HepG2 (cell line): ENCODE measurements at regions not wholly inside any gene's neighbourhood (a gene's known extent, or its start where the extent isn't known, plus 50 kb on each side); places are given as distances from the start of the nearest gene placed in this dataset.

ENCODE experiments used
- ATAC-seq: fragments of 200-7000 bp; cut with Tn5 transposase; 3 replicates; pipeline ENCODE4 v1.9.1; 2020; ENCODE audit warnings: mild to moderate bottlenecking, moderate library complexity
- BruUV-seq: library from RNA; stranded (reverse); fragments of 400-500 nt; replicated peaks from 2 replicates; lab custom pipeline; 2021; lab: Mats Ljungman, UMichigan
- CTCF ChIA-PET: fragments of 300-600 bp; formaldehyde crosslinking; extraction: SDS; loops from one replicate; lab custom pipeline; 2021; ENCODE audit warnings: low total read pairs, inconsistent platforms, low intra/inter-chr PET ratio; lab: Yijun Ruan, JAX
- POLR2A ChIA-PET: fragments of 350-600 bp; sonication (Branson Sonifier 250); formaldehyde crosslinking; loops from one replicate; lab custom pipeline; 2020; ENCODE audit warnings: antibody characterized with exemption, inconsistent platforms; lab: Yijun Ruan, JAX
- DNase-seq: peaks from one replicate; pipeline ENCODE4 v3.0.0-alpha.2; 2015; ENCODE audit warnings: low spot score
- FAIRE-seq: peaks from 3 replicates; lab custom pipeline; 2011; peaks lifted over from hg19 to GRCh38; lab: Jason Lieb, UNC
- H2AFZ ChIP-seq: one replicate; pipeline ENCODE4 v1.6.1; 2011; ENCODE audit warnings: low read length, inconsistent platforms
- H3K27ac ChIP-seq: fragments of 300-600 bp; 3 replicates; pipeline ENCODE4 v1.8.0; 2011; ENCODE audit warnings: mixed run types, mild to moderate bottlenecking, mixed read lengths, low read length, inconsistent platforms; ENCODE audit not compliant: insufficient read depth; ENCODE audit errors: extremely low read length
- H3K27me3 ChIP-seq, 2 experiments: fragments of 200-600 bp in 1 of 2; 2 replicates in 1 of 2; 3 replicates in 1 of 2; pipeline versions ENCODE4 v1.6.0 to v1.8.0; 2011; ENCODE audit warnings: low read length in 2 of 2, mild to moderate bottlenecking in 2 of 2, moderate library complexity in 2 of 2, inconsistent platforms in 1 of 2; ENCODE audit not compliant: insufficient read depth in 2 of 2, control insufficient read depth in 1 of 2
- H3K36me3 ChIP-seq, 2 experiments: fragments of 200-600 bp in 1 of 2; replicated peaks in 1 of 2; 2 replicates in 1 of 2; 3 replicates in 1 of 2; pipeline versions ENCODE4 v1.5.1 to v1.8.0; 2011; ENCODE audit warnings: low read length in 2 of 2, inconsistent platforms in 1 of 2; ENCODE audit not compliant: insufficient read depth in 2 of 2, control insufficient read depth in 1 of 2
- H3K4me1 ChIP-seq: 2 replicates; pipeline ENCODE4 v1.5.1; 2012; ENCODE audit warnings: low read length, inconsistent platforms; ENCODE audit not compliant: insufficient read depth
- H3K4me2 ChIP-seq: 2 replicates; pipeline ENCODE4 v1.6.0; 2011; ENCODE audit warnings: low read depth, low read length, inconsistent platforms
- H3K4me3 ChIP-seq, 3 experiments: fragments of 200-600 bp in 1 of 3; sonication (generic), shearing (Covaris generic) in 1 of 3; replicated peaks in 1 of 3; 2 replicates each; pipeline ENCODE4 v1.5.1; 2011 to 2016; ENCODE audit warnings: low read length in 3 of 3, inconsistent platforms in 2 of 3, low read depth in 2 of 3, mild to moderate bottlenecking in 2 of 3, control low read depth in 1 of 3, mixed read lengths in 1 of 3; ENCODE audit not compliant: insufficient read depth in 1 of 3
- H3K79me2 ChIP-seq: one replicate; pipeline ENCODE4 v1.6.1; 2011; ENCODE audit warnings: low read length, inconsistent platforms; ENCODE audit not compliant: insufficient read depth
- H3K9ac ChIP-seq: 2 replicates; pipeline ENCODE4 v1.6.0; 2011; ENCODE audit warnings: mild to moderate bottlenecking, low read depth, low read length, inconsistent platforms; ENCODE audit not compliant: insufficient read depth
- H3K9me3 ChIP-seq: 2 replicates; pipeline ENCODE4 v1.5.1; 2012; ENCODE audit warnings: mild to moderate bottlenecking, low read length
- H4K20me1 ChIP-seq: 2 replicates; pipeline ENCODE4 v1.6.0; 2011; ENCODE audit warnings: inconsistent platforms, mild to moderate bottlenecking, low read length, moderate library complexity; ENCODE audit not compliant: insufficient read depth
- CREB1 ChIP-seq, 2 experiments: fragments of 450-650 bp in 1 of 2; IDR thresholded peaks; 2 replicates each; pipeline ENCODE4 v1.6.1; 2016 to 2017; ENCODE audit warnings: control low read depth in 1 of 2, mild to moderate bottlenecking in 1 of 2, missing compliant biosample characterization in 1 of 2, missing genetic modification characterization in 1 of 2
- KAT2B ChIP-seq: fragments of 150-350 bp; IDR thresholded peaks from 2 replicates; pipeline ENCODE4 v1.6.1; 2014; ENCODE audit warnings: low read depth, low read length, borderline replicate concordance
- RFX5 ChIP-seq: IDR thresholded peaks from 2 replicates; pipeline ENCODE4 v1.6.1; 2011; ENCODE audit warnings: low read depth, low read length, improper control_type of control experiment
- ZNF10 ChIP-seq: sonication (generic); formaldehyde crosslinking; IDR thresholded peaks from 2 replicates; pipeline ENCODE4 v1.4.0; 2020; ENCODE audit warnings: mild to moderate bottlenecking, low read depth, missing genetic modification reagents, borderline replicate concordance
- ZNF121 ChIP-seq: sonication (generic); formaldehyde crosslinking; IDR thresholded peaks from 2 replicates; pipeline ENCODE4 v1.5.0; 2020; ENCODE audit warnings: mild to moderate bottlenecking, missing genetic modification reagents
- ZNF367 ChIP-seq: sonication (generic); formaldehyde crosslinking; IDR thresholded peaks from 2 replicates; pipeline ENCODE4 v1.4.0; 2020; ENCODE audit warnings: missing genetic modification reagents, borderline replicate concordance
- ZNF788 ChIP-seq: sonication (generic); formaldehyde crosslinking; IDR thresholded peaks from 2 replicates; pipeline ENCODE4 v1.5.0; 2020; ENCODE audit warnings: mild to moderate bottlenecking, missing genetic modification reagents, borderline replicate concordance
- WGBS: methylation state at CpG from one replicate; pipeline ENCODE4 v1.1.6; 2017; ENCODE audit warnings: low lambda C conversion rate; 5-methylcytosine and 5-hydroxymethylcytosine counted together
- in situ Hi-C: cut with HindIII; loops from 2 replicates; pipeline ENCODE4 v1.10.0; 2017; ENCODE audit warnings: low pct_unique_long_range_greater_than_20kb; ENCODE audit not compliant: extremely low pct_ligation_motif_present
- intact Hi-C: fragments of 100-400 bp; cut with micrococcal nuclease; formaldehyde crosslinking; loops from one replicate; pipeline ENCODE4 v1.10.0; 2022; ENCODE audit not compliant: unreplicated experiment
- TF ChIP-seq, protein P1 (sequence below): sonication (generic); formaldehyde crosslinking; IDR thresholded peaks from 2 replicates; pipeline ENCODE4 v1.5.0; 2020; ENCODE audit warnings: missing genetic modification reagents
- TF ChIP-seq, protein P2 (sequence below): sonication (generic); formaldehyde crosslinking; IDR thresholded peaks from 2 replicates; pipeline ENCODE4 v1.4.0; 2020; ENCODE audit warnings: missing genetic modification reagents
- TF ChIP-seq, protein P3 (sequence below): sonication (generic); formaldehyde crosslinking; IDR thresholded peaks from 2 replicates; pipeline ENCODE4 v1.4.0; 2020; ENCODE audit warnings: missing genetic modification reagents
- TF ChIP-seq, protein P4 (sequence below): sonication (generic); formaldehyde crosslinking; IDR thresholded peaks from 2 replicates; pipeline ENCODE4 v1.4.0; 2020; ENCODE audit warnings: missing genetic modification reagents, borderline replicate concordance

DNA sequence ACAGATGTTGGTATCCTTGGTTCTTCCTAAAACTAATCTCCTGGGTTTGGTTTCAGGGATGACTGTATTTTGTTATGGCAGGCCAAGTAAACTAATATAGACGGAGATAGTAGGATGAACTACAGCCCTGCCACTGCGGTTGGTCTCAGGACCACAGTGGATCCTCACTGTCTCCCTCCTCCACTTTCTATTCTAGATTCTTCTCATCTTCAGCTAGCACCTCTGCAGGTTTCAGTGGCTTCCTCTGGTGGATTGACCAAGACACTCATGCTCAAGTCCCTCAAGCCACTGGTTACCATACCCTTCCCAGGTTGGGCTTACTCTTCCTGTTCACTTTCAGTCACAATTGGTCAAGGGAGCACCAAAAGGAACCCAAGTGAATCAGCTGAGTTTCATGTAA lies 71.1 kb upstream of the CLDN18 start (continued):
- no peak for TF ChIP-seq ZNF10 (CRISPR knock-in tag)
- no peak for TF ChIP-seq ZNF788 (CRISPR knock-in tag)
- TF ChIP-seq ZNF121 (CRISPR knock-in tag) = no peak
- TF ChIP-seq, all 625 proteins: peak for 0

DNA sequence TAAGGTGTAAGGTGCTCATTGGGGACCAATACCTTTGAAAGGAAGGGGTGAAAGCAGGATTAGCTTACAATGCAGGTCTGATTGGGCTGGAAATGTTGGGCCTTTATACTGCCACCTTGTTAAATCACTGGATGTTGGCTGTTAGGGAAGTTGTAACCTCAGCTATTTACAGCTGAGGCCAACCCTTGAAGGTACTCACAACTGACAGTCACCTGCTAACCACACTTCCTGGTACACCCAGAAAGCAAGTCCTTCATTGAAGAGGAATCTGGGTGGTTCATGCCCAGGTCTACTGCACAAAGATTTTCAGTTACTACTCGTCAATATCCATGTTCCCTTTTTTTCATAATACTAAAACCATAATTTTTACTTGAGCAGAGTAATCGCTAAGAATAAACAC lies 65.4 kb upstream of the CLDN18 start:
- BruUV-seq = no TSS peak
- Histone ChIP-seq H3K27ac (no peak overlapping the region), H3K4me2 (no peak overlapping the region), H3K4me1 (no peaks in the 10 kb centered on the region), H3K9ac (no peak overlapping the region), H3K9me3 (no peaks in the 10 kb centered on the region), H3K36me3 (no peaks in the 10 kb centered on the region), H3K79me2 (no peaks in the 10 kb centered on the region), H4K20me1 (no peaks in the 10 kb centered on the region; the same call in 1 of the 2 replicates), H2AFZ (no peak overlapping the region), H3K27me3 (no peaks in the 10 kb centered on the region), H3K4me3 (no peak overlapping the region)
- ChIA-PET POLR2A (no interaction called here), CTCF (no interaction called here)
- DNase-seq = no peak
- 3% methylated on average over 2 of the region's 2 CpGs for WGBS
- ATAC-seq = no peak
- FAIRE-seq = no peak
- intact Hi-C loops = no loop called here
- in situ Hi-C loops = loop anchor here (10.0 kb wide), 1 partner anchor 840 kb away; no protein-coding TSS in a partner anchor
- TF ChIP-seq, protein P1, sequence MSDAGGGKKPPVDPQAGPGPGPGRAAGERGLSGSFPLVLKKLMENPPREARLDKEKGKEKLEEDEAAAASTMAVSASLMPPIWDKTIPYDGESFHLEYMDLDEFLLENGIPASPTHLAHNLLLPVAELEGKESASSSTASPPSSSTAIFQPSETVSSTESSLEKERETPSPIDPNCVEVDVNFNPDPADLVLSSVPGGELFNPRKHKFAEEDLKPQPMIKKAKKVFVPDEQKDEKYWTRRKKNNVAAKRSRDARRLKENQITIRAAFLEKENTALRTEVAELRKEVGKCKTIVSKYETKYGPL (CRISPR knock-in tag) = no peak
- TF ChIP-seq, protein P2, sequence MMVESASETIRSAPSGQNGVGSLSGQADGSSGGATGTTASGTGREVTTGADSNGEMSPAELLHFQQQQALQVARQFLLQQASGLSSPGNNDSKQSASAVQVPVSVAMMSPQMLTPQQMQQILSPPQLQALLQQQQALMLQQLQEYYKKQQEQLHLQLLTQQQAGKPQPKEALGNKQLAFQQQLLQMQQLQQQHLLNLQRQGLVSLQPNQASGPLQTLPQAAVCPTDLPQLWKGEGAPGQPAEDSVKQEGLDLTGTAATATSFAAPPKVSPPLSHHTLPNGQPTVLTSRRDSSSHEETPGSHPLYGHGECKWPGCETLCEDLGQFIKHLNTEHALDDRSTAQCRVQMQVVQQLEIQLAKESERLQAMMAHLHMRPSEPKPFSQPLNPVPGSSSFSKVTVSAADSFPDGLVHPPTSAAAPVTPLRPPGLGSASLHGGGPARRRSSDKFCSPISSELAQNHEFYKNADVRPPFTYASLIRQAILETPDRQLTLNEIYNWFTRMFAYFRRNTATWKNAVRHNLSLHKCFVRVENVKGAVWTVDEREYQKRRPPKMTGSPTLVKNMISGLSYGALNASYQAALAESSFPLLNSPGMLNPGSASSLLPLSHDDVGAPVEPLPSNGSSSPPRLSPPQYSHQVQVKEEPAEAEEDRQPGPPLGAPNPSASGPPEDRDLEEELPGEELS (CRISPR knock-in tag) = no peak
- TF ChIP-seq, protein P3, sequence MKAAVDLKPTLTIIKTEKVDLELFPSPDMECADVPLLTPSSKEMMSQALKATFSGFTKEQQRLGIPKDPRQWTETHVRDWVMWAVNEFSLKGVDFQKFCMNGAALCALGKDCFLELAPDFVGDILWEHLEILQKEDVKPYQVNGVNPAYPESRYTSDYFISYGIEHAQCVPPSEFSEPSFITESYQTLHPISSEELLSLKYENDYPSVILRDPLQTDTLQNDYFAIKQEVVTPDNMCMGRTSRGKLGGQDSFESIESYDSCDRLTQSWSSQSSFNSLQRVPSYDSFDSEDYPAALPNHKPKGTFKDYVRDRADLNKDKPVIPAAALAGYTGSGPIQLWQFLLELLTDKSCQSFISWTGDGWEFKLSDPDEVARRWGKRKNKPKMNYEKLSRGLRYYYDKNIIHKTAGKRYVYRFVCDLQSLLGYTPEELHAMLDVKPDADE (CRISPR knock-in tag) = no peak
- no peak for TF ChIP-seq ZNF367 (CRISPR knock-in tag)
- no peak for TF ChIP-seq RFX5
- TF ChIP-seq CREB1 (IDR thresholded peaks at IDR 0.05) = no peak
- no peak for TF ChIP-seq CREB1 (CRISPR knock-in tag; IDR thresholded peaks at IDR 0.05)
- TF ChIP-seq KAT2B = no peak
- TF ChIP-seq, protein P4, sequence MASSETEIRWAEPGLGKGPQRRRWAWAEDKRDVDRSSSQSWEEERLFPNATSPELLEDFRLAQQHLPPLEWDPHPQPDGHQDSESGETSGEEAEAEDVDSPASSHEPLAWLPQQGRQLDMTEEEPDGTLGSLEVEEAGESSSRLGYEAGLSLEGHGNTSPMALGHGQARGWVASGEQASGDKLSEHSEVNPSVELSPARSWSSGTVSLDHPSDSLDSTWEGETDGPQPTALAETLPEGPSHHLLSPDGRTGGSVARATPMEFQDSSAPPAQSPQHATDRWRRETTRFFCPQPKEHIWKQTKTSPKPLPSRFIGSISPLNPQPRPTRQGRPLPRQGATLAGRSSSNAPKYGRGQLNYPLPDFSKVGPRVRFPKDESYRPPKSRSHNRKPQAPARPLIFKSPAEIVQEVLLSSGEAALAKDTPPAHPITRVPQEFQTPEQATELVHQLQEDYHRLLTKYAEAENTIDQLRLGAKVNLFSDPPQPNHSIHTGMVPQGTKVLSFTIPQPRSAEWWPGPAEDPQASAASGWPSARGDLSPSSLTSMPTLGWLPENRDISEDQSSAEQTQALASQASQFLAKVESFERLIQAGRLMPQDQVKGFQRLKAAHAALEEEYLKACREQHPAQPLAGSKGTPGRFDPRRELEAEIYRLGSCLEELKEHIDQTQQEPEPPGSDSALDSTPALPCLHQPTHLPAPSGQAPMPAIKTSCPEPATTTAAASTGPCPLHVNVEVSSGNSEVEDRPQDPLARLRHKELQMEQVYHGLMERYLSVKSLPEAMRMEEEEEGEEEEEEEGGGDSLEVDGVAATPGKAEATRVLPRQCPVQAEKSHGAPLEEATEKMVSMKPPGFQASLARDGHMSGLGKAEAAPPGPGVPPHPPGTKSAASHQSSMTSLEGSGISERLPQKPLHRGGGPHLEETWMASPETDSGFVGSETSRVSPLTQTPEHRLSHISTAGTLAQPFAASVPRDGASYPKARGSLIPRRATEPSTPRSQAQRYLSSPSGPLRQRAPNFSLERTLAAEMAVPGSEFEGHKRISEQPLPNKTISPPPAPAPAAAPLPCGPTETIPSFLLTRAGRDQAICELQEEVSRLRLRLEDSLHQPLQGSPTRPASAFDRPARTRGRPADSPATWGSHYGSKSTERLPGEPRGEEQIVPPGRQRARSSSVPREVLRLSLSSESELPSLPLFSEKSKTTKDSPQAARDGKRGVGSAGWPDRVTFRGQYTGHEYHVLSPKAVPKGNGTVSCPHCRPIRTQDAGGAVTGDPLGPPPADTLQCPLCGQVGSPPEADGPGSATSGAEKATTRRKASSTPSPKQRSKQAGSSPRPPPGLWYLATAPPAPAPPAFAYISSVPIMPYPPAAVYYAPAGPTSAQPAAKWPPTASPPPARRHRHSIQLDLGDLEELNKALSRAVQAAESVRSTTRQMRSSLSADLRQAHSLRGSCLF (CRISPR knock-in tag) = no peak
